GM12892 (cell line): ENCODE measurements at regions not wholly inside any gene's neighbourhood (a gene's known extent, or its start where the extent isn't known, plus 50 kb on each side); places are given as distances from the start of the nearest gene placed in this dataset.

Experiments
- POLR2A ChIP-seq: IDR thresholded peaks from 2 replicates; pipeline ENCODE4 v1.6.1; 2011; ENCODE audit warnings: low read depth, low read length, control low read depth
- POLR2AphosphoS5 ChIP-seq: IDR thresholded peaks from 2 replicates; pipeline ENCODE4 v1.6.1; 2011; ENCODE audit warnings: low read depth, low read length, control low read depth
- TAF1 ChIP-seq: IDR thresholded peaks from 2 replicates; pipeline ENCODE4 v1.6.1; 2011; ENCODE audit warnings: low read depth, mild to moderate bottlenecking, control low read depth, low read length, borderline replicate concordance

GRCh38 chr11:15663777-15664218 is 549.1 kb downstream of the INSC start:
- TF ChIP-seq TAF1 (no peak), POLR2A (no peak), POLR2AphosphoS5 (no peak)
